GM12875 (cell line): ENCODE measurements at regions not wholly inside any gene's neighbourhood (a gene's known extent, or its start where the extent isn't known, plus 50 kb on each side); places are given as distances from the start of the nearest gene placed in this dataset.

ENCODE experiments used
- H3K4me3 ChIP-seq: one replicate; pipeline ENCODE4 v1.5.1; 2011; ENCODE audit warnings: low read depth, low read length, control low read depth
- CTCF ChIP-seq: IDR thresholded peaks from 2 replicates; pipeline ENCODE4 v1.5.1; 2011; ENCODE audit warnings: low read depth, mild to moderate bottlenecking, control low read depth, inconsistent platforms, low read length, moderate library complexity, borderline replicate concordance; ENCODE audit not compliant: insufficient read depth

GRCh38 chrX:20527041-20527440 lies 260.3 kb upstream of the RPS6KA3 start:
- no peak for TF ChIP-seq CTCF

GRCh38 chrX:20523626-20524312 lies 257.1 kb upstream of the RPS6KA3 start:
- TF ChIP-seq CTCF: no peak
- no peak overlapping the region for H3K4me3 ChIP-seq

More at GRCh38 chrX:20527041-20527440, 260.3 kb upstream of the RPS6KA3 start:
- no peak overlapping the region for H3K4me3 ChIP-seq

- H3K4me3 ChIP-seq: no peak overlapping the region
- no peak for TF ChIP-seq CTCF
Observed at GRCh38 chrX:20522420-20522819, 255.7 kb upstream of the RPS6KA3 start.

- H3K4me3 ChIP-seq: no peak overlapping the region
- TF ChIP-seq CTCF: no peak
Observed at GRCh38 chrX:20521222-20521621, 254.5 kb upstream of the RPS6KA3 start.

- H3K4me3 ChIP-seq: no peak overlapping the region
- no peak for TF ChIP-seq CTCF
Observed at GRCh38 chrX:20519826-20520225, 253.1 kb upstream of the RPS6KA3 start.

GRCh38 chrX:20519146-20519545 lies 252.4 kb upstream of the RPS6KA3 start:
- no peak overlapping the region for H3K4me3 ChIP-seq
- no peak for TF ChIP-seq CTCF

GRCh38 chrX:20517565-20517964 lies 250.9 kb upstream of the RPS6KA3 start:
- no peak overlapping the region for H3K4me3 ChIP-seq
- no peak for TF ChIP-seq CTCF
